GM19452 (cell line): ENCODE measurements at regions not wholly inside any gene's neighbourhood (a gene's known extent, or its start where the extent isn't known, plus 50 kb on each side); places are given as distances from the start of the nearest gene placed in this dataset.
A peak's percentile ranks its signal among the peaks of the same experiment; 100 is the strongest.
"Not testable (repeated sequence)": the region's sequence is repeated elsewhere in the genome, so short reads cannot be mapped to it uniquely, and the experiment has no call there.

Experiments
- ATAC-seq: cut with Tn5 transposase; IDR thresholded peaks from one replicate; pipeline ENCODE4 v1.9.1; 2021; ENCODE audit not compliant: unreplicated experiment

DNA sequence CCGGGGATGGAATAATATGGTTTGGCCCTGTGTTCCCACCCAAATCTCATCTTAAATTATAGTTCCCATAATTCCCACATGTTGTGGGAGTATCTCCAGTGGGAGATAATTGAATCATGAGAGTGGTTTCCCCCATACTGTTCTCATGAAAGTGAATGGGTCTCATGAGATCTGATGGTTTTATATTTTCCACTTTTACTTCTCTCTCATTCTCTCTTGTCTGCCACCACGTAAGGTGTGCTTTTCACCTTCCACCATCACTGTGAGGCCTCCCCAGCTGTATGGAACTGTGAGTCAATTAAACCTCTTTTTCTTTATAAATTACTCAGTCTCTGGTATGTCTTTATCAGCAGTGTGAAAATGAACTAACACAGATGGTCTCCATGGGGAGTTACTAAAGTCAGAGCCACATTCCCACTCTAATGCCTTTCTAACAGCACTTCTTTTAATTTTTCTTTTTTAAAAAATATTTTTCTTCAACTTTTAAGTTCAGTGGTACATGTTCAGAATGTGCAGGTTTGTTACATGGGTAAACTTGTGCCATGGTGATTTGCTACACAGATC lies 306.6 kb downstream of the DTHD1 start:
- ATAC-seq = no peak

DNA sequence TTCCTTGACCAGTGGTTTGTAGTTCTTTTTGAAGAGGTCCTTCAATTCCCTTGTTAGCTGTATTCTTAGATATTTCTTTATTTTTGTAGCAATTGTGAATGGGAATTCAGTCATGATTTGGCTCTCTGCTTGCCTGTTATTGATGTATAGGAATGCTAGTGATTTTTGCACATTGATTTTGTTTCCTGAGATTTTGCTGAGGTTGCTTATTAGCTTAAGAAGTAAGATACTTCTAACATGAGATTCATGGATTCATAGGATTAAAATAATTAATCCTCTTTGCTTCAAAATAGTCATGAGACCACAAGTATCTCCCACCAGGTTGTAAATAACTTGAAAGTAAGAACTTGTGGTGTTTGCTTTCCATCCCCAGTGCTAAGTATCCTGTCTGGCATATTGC lies 308.9 kb downstream of the DTHD1 start:
- ATAC-seq = no peak

DNA sequence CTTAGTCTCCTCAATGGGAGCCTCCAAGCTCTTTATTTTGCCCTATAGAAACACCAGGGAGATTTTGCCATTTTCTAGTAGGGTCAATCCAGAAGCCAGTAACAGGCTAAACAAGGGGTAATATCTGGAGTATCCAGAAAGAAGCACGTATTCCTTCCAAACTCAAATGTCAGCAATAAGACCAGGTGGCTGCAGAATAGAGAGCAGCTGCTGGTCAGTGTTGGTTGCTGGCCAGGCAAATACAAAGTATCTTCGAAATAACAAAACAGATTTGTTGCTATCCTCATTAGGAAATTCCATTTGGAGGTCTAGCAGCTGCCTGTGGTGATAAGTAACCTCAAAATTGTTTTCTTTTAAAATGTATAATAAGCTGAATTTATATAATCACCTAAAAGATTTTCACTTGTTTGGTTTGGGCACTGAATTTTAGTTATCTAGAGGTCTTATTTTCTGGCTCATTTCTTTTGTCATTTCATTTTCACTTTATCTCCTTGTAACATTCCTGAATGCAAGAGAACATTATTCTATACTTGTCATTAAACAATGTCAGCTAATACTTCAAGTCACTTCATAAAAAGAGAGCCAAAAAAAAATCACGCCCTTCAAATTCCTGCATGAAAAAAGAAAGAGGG lies 320.6 kb downstream of the DTHD1 start:
- ATAC-seq = no peak

DNA sequence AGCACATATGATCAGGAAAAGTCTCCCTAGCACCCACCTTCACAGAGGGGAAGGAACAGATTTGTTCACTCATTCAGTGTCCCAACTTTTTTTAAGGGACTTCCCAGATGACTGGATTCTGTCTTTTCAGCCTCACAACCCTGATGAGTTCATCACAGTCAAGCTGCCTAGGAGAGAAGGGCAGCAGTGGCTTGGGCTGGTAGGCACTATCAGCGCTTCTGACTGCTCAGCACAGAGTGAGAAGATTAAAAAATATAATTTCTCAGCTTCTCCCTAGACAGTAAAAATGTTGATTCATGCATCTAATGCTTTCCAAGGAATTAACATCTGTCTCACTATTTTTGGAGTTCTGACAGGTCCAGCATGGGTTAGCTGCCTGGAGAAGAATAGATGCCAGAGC lies 328.2 kb downstream of the DTHD1 start:
- no peak for ATAC-seq

DNA sequence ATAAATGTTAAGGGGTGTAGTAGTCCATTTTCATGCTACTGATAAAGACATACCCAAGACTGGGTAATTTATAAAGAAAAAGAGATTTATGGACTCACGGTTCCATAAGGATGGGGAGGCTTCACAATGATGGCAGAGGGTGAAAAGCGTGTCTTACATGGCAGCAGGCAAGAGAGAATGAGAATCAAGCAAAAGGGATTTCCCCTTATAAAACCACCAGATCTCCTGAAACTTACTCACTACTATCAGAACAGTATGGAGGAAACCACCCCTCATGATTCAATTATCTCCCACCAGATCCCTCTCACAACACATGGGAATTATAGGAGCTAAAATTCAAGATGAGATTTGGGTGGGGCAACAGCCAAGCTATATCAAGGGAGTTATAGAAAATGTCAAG lies 329.2 kb downstream of the DTHD1 start:
- ATAC-seq = no peak

DNA sequence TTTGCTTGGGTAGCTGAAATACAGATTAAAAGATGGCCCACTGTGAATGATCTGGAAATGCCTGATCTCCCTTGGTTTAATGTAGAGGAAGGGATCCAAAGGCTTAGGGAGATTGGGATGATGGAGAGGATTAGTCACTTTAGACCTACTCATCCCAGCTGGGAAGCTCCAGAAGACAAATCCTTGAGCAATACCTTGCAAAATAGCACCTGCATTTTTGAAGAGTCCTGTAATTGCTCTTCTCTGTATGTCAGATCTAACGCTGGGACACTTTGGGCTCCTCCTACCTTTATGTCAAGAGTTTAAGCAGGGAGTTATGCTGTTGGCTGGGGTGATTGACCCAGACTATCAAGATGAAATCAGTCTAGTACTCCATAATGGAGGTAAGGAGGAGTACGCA lies 331.7 kb downstream of the DTHD1 start:
- ATAC-seq = not testable (repeated sequence)

DNA sequence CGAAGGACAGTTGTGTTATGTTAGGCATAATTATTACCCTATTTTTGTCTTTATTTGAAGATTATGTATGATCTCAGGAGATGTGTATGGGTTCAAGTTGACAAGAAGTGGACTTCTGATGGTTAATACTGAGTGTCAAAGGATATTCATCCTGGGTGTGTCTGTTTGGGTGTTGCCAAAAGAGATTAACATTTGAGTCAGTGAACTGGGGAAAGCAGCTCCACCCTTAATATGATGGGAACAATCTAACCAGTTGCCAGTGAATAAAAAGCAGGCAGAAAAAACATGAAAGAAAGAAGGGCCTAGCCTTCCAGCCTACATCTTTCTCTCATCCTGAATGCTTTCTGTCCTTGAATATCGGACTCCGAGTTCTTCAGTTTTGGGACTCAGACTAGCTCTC lies 332.6 kb downstream of the DTHD1 start:
- ATAC-seq = no peak

DNA sequence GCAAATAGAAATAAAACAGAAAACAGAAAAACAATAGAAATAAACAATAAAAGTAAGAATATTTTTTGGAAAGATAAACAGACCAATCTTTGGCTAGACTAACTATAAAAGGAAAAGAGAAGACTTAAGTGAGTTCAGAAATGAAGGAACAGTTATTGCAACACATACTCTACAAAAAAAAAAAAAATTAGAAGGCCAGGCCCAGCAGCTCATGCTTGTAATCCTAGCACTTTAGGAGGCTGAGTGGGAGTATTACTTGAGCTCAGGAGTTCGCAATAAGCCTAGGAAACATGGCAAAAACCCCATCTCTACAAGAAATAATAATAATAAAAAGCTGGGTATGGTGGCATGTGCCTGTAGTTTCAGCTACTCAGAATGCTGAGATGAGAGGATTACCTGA lies 336.7 kb downstream of the DTHD1 start:
- ATAC-seq = no peak

DNA sequence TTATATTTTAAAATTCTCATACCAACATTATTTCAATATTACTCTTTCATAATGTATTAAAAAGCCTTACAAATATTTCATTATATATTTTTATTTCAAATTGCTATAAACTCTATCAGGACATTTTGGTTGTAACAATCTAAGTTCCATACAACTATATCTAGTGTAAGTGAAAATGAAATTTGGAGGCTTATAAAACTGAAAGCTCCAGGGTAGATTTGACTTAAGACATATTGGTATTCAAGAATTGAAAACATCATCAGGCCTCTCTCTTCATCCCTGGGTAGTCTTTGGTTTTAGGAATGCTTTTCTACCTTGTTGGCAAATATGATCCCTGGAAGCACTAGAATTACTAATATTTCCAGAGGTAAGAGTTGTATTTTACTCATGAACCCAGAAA lies 342.6 kb downstream of the DTHD1 start:
- ATAC-seq = no peak

DNA sequence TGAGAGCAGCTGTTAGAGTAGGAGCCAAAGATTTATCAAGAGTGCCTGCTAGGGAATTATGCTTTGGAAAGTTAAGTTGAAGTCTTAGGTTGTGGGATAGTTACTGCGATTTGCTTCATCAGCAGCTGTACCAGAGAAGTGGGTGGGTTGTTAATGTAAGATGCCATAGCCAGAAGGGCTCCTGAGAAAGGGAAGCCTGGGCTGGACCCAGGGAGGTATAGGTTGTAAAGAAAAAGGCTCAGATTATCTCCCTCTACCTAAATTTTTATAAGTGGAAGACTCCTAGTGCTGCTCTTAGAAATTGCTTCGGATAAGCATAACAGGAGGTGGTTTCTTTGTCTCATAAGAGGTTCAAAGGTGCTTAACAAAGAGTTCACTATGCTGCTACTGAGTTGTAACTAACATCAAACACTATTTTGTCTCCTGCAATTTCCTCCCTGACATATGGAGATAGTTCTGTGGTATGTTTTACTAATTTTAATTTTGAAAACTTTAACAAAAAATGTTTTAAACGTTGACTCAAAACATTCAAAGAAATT lies 356.9 kb downstream of the DTHD1 start:
- ATAC-seq = no peak

DNA sequence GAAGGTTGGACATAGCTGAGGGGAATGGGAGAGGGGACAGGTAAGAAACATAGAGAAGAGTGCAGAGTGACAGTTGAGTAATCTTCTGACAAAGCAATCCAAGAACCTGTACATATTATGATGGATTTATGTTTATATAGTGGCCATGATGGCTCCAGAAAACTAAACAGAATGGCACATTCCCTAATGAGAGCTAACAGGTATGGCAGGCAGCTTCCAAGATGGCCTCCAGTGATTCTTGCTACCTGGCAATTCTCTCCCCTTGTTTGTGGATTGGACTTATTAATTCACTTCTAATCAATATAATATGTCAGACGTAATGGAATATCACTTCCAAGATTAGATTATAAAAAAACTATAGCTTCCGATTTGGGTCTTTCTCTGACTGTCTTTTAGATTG lies 359.5 kb downstream of the DTHD1 start:
- ATAC-seq = no peak

DNA sequence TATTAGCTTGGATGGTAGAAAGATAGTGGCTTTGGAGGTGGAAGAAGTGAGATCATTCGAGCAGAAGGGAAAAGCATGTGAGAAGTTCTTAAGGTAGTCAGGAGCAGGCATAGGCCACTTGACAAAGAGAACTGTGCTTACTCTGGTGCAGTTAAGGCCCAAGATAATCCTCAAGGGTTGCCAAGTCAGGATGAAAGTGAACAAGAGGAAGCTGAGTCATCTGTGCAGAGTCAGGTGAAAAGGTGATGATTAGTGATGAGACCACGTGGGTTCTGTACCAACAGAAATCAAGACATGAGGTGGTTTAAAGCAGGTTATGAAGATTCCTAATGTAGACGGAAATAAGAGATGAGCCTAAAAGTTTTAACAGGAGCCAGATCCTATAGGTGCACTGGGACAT lies 369.8 kb downstream of the DTHD1 start:
- peak; percentile 99 for ATAC-seq

DNA sequence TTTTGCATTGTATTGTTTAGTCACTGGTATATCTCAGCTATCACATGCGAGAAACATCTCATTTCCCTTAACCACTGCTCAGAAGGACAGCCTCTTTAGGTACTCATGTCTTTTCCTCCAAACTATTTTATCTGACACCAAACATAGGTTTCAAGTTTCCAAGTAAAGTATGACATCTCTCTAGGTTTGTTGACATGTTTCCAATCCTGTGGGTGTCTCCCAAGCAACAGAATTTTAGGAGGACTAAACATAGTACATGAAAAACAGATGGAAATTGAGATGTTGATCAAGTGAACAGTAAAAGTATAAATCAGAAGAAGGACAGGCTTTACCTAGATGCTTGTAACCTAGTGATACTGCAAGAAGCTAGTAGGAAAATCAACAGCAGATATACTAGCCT lies 371.4 kb downstream of the DTHD1 start:
- no peak for ATAC-seq

DNA sequence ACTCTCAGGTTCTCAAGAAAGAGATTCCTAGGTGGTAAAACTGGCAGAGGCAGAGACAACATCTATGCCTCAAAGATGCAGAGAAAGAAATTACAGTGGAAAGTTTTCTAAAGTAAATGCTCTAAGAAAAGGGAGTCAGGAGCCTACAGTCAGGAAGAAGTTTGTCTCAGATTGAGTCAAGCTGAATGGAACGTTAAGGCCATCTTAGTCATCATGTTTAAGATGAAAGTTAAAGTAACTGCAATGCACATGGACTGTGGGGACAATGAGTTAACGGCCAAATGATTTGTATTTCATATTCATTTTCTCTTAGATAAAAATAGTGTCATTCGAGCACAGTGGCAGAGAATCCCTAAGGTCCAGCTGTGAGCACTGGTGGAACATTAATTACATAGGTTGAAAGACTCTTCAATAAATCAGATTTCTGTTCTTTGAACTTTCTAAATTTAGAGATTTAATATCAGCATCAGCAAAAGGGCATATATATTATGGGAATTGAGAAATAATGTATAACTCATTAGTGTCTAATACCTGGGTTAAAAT lies 384.6 kb downstream of the DTHD1 start:
- no peak for ATAC-seq

DNA sequence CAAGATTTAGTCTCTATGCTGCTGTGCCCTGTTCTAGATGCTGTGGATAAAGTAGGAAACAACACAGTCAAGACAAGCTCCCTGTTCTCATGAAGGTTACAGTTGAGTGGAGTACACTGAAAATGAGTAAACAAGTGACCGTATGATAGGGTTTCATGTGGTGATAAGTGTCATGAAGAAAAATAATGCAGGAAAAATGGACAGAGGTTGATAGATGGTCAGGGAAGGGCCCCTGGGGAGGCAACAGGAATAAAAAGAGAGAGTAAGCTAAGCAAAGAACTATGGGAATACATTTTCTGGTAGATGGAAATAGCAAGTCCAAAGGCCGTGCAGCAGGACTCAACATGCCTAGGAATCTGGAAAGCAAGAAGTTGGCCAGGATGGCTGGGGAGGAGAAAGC lies 394.0 kb downstream of the DTHD1 start:
- ATAC-seq = no peak

DNA sequence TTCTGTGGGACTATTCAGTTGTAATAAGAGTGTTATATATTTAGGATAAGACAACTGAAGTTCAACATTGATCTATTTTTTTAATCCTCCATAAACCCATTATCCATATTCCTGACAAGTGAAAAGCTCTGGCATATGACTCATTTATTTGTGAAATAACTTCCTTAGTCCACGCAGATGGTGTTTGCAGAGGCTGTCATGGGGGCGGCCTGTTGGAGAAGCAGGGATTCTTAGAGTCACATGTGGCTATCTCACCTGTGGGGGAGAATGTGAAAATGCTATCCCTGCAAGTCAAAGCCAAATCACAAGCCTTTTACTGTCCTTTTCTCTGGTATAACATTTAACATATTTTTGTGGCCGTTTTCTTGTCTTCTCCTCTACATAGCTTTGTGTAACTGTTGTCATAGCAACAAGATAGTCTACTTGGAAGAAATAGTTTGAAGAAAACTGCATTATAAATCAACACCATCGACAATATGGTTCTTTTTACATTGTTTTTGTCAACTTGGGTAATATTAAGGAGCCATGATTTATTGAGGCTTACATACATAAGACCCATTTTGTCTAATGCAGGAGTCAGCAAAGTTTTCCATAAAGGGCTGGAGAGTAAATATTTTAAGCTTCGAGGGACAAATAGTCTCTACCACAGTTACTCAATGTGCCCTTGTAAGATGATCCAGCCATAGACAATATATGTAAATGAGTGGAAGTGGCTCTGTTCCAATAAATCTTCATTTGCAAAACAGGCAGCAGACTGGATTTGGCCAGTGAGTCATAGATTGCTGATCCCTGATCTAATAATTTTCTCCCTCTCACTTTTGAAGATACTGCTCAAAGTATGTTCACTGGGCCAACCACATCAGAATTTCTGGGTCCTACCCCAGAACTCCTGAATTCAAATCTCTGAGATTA lies 395.0 kb downstream of the DTHD1 start:
- no peak for ATAC-seq

DNA sequence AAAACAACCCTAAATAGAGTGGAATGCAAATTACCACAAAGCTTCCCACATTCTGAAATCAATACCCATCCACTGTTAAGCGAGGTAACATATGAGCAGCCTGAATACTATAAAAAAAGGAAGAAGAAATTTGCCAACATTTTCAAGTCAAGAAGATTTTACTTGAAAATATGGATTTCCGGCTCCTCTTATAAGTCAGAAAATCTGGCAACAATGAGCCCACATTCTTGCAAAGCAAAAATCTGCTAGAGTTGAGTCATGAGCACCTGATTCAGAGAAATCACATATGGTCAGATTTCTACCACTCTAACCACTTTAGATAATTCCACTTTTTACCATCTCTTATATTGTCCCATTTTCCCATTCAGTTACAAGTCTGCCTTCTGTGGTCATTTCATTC lies 395.7 kb downstream of the DTHD1 start:
- ATAC-seq = no peak

DNA sequence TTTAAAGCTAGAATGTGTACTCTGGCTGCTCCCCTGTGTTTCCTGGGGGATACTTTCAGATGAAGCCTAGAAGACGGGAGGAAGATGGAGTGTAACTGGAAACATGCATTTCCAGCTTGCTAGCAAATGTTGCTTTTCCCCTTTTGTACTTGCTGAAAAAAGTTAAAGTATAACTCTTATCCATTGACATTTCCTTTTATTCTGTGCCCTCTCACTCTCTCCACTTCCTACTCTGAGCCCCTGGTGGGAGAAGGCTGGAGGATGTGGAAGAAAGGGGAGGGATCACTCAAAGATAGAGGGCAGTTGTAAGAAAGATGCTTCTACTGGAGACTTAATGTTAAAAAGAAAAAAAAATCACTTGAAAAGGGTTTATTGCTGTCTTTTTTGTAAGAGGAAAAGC lies 396.5 kb downstream of the DTHD1 start:
- no peak for ATAC-seq

DNA sequence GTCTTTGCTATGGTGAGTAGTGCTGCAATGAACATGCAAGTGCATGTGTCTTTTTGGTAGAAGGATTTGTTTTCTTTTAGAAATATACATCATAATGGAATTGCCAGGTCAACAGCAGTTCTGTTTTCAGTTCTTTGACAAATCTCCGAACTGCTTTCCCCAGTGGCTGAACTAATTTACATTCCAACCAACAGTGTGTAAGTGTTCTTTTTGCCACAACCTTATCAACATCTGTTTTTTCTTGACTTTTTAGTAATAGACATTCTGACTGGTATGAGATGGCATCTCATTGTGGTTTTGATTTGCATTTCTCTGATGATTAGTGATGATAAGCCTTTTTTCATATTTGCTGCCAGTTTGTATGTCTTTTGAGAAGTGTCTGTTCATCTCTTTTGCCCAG lies 406.3 kb downstream of the DTHD1 start:
- ATAC-seq = no peak

DNA sequence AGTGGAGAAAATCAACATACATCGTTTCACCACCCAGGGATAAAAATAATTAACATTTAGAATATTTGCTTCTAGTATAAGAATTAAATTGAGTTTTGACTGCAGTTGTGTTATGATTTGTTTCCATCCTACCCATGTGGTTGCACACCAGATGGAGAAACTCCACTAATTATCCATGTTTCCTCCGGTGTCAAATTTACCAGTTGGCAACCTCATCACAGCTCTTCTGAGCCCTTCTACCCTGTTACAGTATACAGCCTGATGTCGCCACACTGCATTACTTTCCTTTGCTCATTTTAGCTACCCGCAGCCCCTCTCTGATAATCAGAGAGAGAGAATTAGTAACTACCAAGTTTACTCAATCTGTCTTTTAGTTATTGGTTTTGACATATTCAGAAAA lies 411.2 kb downstream of the DTHD1 start:
- ATAC-seq = no peak

DNA sequence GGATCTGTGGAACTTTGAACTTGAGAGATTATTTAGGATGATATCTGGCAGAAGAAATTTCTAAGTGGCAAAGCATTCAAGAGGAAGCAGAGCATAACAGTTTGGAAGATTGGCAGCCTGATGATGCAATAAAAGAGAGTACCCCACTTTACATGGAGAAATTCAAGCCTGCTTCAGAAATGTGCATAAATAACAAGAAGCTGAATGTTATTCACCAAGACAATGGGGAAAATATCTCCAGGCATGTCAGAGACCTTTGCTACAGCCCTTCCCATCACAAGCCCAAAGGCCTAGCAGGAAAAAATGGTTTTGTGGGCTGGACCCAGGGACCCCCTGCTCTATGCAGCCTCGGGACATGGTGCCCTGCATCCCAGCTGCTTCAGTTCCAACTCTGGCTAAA lies 420.8 kb downstream of the DTHD1 start:
- no peak for ATAC-seq

DNA sequence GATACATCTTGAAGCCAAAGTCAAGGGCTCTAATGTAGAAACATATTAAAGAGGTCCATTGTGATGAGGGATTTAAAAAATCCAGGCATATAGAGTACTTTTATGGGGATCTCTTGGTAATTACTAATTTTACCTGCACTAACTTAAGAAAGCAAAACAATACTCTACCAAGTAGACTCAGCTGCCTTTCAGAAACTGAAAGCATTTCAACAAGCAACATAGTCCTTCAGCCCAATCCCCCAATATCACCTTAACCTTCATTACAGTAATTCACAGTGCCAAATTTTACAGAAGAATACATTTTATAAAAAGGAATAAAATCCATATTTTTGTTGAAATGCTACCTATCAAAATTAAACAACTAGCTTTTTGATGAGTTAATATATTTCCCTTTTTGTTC lies 422.9 kb downstream of the DTHD1 start:
- no peak for ATAC-seq
